NCI-H1092 (cell line): ENCODE measurements at regions not wholly inside any gene's neighbourhood (a gene's known extent, or its start where the extent isn't known, plus 50 kb on each side); places are given as distances from the start of the nearest gene placed in this dataset.
"Not testable (repeated sequence)": the region's sequence is repeated elsewhere in the genome, so short reads cannot be mapped to it uniquely, and the experiment has no call there.

Source experiments
- DNase-seq: peaks from one replicate; lab custom pipeline; 2025; lab: John Stamatoyannopoulos, UW

- peak; percentile 33 for DNase-seq
These were observed 238.0 kb downstream of the ENC1 start for GRCh38 chr5:74402553-74402952.

- no peak for DNase-seq
These were observed 238.6 kb downstream of the ENC1 start for GRCh38 chr5:74401946-74402320.

GRCh38 chr5:74401281-74401945 is 239.1 kb downstream of the ENC1 start:
- no peak for DNase-seq

- no peak for DNase-seq
These were observed 240.5 kb downstream of the ENC1 start for GRCh38 chr5:74400067-74400466.

- DNase-seq: no peak
These were observed 243.5 kb downstream of the ENC1 start for GRCh38 chr5:74396913-74397622.

GRCh38 chr5:74394916-74395880 is 245.3 kb downstream of the ENC1 start:
- no peak for DNase-seq

GRCh38 chr5:74394528-74394915 is 246.0 kb downstream of the ENC1 start:
- DNase-seq: no peak

GRCh38 chr5:74393943-74394342 is 246.6 kb downstream of the ENC1 start:
- DNase-seq: no peak

- DNase-seq: no peak
These were observed 247.7 kb downstream of the ENC1 start for GRCh38 chr5:74392711-74393351.

GRCh38 chr5:74391410-74391809 is 249.1 kb downstream of the ENC1 start:
- DNase-seq: no peak

GRCh38 chr5:74390822-74391221 is 249.7 kb downstream of the ENC1 start:
- DNase-seq: no peak

- DNase-seq: no peak
These were observed 250.3 kb downstream of the ENC1 start for GRCh38 chr5:74390306-74390637.

GRCh38 chr5:74389531-74390305 is 250.8 kb downstream of the ENC1 start:
- no peak for DNase-seq

- not testable (repeated sequence) for DNase-seq
These were observed 252.1 kb downstream of the ENC1 start for GRCh38 chr5:74388411-74388810.

GRCh38 chr5:74386571-74387334 is 253.8 kb downstream of the ENC1 start:
- DNase-seq: no peak

- no peak for DNase-seq
These were observed 255.7 kb downstream of the ENC1 start for GRCh38 chr5:74384851-74385250.

GRCh38 chr5:74382987-74383593 is 257.4 kb downstream of the ENC1 start:
- no peak for DNase-seq

GRCh38 chr5:74382123-74382855 is 258.2 kb downstream of the ENC1 start:
- no peak for DNase-seq

GRCh38 chr5:74380193-74380592 is 260.3 kb downstream of the ENC1 start:
- no peak for DNase-seq

- DNase-seq: no peak
These were observed 262.1 kb downstream of the ENC1 start for GRCh38 chr5:74378464-74378863.
